ENCODE measurements at regions not wholly inside any gene's neighbourhood (a gene's known extent, or its start where the extent isn't known, plus 50 kb on each side); places are given as distances from the start of the nearest gene placed in this dataset.

DNA sequence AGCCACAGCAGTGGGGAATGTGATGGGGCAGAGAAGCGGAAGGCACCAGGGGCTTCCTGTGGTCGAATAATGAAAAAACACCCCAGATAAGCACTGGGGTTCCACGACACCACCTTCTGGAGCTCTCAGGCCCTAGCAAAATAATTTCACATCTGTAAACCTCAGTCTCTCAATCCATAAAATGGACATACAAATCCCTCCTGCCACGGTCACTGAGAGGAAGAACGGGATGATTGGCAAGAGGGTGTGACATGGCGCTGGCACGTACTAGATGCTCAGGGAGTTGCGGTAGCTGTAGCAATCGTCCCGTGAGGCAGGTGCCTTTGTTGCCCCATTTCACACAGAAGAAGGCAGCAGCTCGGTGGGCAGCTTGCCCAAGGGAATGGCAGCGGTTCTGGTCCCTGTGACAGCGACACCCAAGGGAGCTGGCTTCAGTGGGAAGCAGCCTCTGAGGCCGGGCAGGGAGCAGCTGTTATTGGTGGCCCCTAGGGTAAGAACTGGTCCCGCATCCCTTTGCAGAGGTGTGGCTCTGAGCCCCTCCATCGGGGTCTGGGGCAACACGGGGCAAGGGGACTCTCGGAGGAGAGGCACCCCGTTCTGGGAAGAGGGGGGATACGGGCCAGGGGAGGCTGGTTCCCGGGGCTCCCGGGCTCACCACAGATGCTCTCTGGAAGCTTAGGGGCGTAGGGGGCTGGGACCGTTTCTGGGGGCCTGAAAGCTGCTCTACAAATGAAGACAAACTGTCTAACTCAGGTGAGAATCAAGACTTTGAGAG, 114.0 kb upstream of the ALDH1A3 start:
- TF ChIP-seq, protein P1, sequence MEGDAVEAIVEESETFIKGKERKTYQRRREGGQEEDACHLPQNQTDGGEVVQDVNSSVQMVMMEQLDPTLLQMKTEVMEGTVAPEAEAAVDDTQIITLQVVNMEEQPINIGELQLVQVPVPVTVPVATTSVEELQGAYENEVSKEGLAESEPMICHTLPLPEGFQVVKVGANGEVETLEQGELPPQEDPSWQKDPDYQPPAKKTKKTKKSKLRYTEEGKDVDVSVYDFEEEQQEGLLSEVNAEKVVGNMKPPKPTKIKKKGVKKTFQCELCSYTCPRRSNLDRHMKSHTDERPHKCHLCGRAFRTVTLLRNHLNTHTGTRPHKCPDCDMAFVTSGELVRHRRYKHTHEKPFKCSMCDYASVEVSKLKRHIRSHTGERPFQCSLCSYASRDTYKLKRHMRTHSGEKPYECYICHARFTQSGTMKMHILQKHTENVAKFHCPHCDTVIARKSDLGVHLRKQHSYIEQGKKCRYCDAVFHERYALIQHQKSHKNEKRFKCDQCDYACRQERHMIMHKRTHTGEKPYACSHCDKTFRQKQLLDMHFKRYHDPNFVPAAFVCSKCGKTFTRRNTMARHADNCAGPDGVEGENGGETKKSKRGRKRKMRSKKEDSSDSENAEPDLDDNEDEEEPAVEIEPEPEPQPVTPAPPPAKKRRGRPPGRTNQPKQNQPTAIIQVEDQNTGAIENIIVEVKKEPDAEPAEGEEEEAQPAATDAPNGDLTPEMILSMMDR (IDR thresholded peaks at IDR 0.05; ENCODE audit: insufficient read depth, missing control alignments) = no peak
- DNase-seq (ENCODE audit: insufficient read length, low spot score) (no peak), FAIRE-seq (no peak)

GRCh38 chr15:100766243-100767000, 113.2 kb upstream of the ALDH1A3 start:
- peak; percentile 57 for DNase-seq (ENCODE audit: insufficient read length, low spot score)
- TF ChIP-seq, protein P1 (IDR thresholded peaks at IDR 0.05; ENCODE audit: insufficient read depth, missing control alignments) = no peak
- no peak for FAIRE-seq

DNA sequence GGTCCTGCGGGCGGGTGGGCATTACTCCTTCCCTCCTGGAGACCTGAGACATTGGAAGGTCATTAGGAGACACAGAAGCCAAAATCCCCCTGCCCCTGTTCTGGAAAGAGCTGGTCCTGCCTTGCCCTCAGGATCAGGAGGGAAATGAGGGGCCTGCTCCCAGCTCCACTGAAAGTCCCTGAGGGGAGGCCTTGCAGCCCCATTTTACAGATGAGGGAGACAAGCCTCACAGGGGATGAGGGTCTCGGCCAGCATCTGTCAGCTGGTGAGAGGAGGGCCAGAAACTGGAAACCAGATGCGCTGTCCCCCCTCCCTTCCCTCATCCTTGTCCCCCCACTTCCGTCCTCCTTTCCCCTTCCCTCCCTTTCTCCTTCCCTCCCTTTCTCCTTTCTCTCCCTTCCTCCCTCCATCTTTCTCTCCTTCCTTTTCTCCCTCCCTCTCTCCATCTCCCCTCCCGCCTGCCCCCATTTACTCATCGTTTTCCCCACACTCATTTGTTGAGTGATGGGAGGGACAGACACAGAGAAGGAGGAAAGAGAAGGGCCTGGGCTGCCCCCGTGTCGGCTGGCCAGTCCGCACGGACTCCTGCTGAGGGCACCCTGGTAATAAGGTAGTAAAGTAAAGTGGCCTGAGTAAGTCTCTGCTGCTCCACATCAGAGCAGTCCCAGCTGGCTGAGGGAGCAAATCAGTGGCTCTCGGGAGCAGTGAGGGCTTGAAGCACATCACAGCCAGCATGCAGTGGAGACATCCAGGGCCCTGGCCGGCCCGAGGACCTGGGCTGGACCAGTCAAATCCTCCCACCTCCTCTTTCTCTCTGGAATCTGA, 112.4 kb upstream of the ALDH1A3 start:
- TF ChIP-seq, protein P1 (IDR thresholded peaks at IDR 0.05; ENCODE audit: insufficient read depth, missing control alignments) = no peak
- no peak for DNase-seq (ENCODE audit: insufficient read length, low spot score)

DNA sequence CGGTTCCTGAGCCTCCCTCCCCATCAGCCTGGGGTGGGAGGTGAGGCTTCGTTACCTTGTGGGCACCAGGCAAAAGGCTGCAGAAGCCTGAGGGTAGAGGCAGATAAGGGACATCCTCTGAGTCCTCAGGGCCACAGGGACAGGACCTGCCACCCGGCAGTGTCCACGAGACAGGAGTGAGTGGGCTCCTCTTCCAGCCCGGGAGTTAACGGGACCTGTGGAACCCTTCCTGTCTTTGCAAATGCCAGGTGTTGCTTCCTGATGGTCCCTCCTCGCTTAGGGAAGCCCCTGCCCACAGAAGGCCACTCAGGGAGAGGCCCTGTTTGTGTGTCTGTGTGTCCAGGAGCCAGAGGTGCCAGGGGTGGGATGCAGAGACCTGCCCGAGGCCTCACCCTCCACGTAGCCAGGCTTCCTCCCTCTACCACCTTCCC, 111.1 kb upstream of the ALDH1A3 start:
- TF ChIP-seq, protein P1 (IDR thresholded peaks at IDR 0.05; ENCODE audit: insufficient read depth, missing control alignments) = no peak
- no peak for FAIRE-seq
- no peak for DNase-seq (ENCODE audit: insufficient read length, low spot score)

More for the DNA sequence above, 112.4 kb upstream of the ALDH1A3 start:
- FAIRE-seq = no peak

DNA sequence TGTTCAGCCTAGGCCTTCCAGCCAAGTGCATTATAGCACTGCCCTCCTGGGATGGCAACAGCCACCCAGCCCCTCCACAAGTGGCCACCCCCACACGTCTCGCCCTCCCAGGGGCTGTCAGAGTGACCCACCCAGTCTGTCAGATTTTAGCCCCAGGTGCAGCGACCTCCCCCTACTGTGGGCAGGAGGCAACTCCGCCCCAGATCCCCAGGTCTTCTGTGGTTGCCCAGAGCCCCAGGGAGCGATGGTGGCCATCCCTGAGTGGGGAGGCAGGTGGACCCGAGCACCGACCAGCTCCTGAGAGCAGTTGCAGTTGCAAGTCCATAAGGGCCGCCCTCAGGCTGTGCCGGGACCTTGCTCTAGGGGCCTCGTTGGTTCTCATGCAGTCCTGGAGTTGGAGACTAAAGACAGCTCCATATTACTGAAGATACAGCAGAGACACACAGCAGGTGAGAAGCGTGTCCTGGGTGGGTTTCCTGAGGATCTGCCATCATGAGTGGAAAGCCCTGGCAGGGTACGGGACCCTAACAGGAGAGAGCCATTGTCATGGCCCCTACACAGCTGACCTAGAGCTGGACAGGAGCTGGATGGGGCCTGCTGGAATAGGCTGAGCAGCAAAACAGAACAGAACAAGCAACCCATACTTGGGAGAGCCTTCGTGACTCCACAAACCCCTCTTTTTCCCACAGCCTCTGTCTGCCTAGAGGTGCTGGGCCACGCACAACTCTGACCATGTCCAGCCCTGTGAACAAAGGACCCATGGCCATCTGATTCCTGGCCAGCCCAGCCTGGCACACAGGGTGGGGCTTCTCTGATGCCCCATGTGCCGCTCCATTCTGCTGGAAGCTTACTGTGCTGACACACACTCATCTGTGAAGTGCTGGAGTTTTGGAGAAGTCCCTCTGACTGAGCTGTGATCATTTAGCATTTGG, 110.3 kb upstream of the ALDH1A3 start:
- DNase-seq (ENCODE audit: insufficient read length, low spot score) (no peak), FAIRE-seq (no peak)
- TF ChIP-seq, protein P1 (IDR thresholded peaks at IDR 0.05; ENCODE audit: insufficient read depth, missing control alignments) = no peak

DNA sequence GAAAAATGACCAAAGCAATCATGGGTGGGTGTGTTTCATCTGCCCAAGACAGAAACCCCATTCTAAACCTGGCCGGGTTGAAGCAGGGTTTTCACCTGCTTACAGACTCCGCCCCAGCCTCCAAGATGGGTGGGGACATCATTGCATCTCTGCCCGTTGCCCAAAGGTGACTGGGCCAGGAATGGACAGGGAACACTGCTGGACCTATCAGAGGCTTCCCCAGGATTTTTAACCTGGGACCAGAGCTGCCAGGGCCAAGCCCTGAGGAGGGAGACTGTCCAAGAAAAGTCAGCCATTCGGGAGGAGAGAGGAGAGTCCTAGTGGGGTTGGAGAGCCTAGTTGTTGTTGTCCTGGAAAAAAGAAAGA, 109.7 kb upstream of the ALDH1A3 start:
- no peak for DNase-seq (ENCODE audit: insufficient read length, low spot score)
- TF ChIP-seq, protein P1 (IDR thresholded peaks at IDR 0.05; ENCODE audit: insufficient read depth, missing control alignments) = no peak
- no peak for FAIRE-seq
